Ovary (tissue), 7 donors: ENCODE measurements at regions not wholly inside any gene's neighbourhood (a gene's known extent, or its start where the extent isn't known, plus 50 kb on each side); places are given as distances from the start of the nearest gene placed in this dataset.

Source experiments
- DNase-seq, 5 donors: peaks; one replicate each; pipeline ENCODE4 v3.0.0-alpha.2; 2019 to 2020
- H3K27ac ChIP-seq, 2 donors: fragments of 200-600 bp; one replicate each; pipeline versions ENCODE4 v1.5.1 to v1.8.0; 2019 to 2022
- H3K27me3 ChIP-seq: fragments of 200-600 bp; one replicate; pipeline ENCODE4 v1.8.0; 2022
- H3K36me3 ChIP-seq: fragments of 200-600 bp; sonication (generic); one replicate; pipeline ENCODE4 v1.5.1; 2019
- H3K4me1 ChIP-seq: one replicate; pipeline ENCODE4 v1.8.1; 2013; ENCODE audit warnings: mild to moderate bottlenecking, moderate library complexity; ENCODE audit not compliant: insufficient read depth
- H3K4me3 ChIP-seq: fragments of 200-600 bp; sonication (generic); one replicate; pipeline ENCODE4 v1.5.1; 2017
- H3K9me3 ChIP-seq, 2 donors: fragments of 200-600 bp in 1 of 2; sonication (generic) in 1 of 2; one replicate each; pipeline versions ENCODE4 v1.5.1 to v1.8.1; 2013 to 2019; ENCODE audit warnings: mild to moderate bottlenecking in 1 of 2, moderate library complexity in 1 of 2
- CTCF ChIP-seq, 3 donors: fragments of 450-650 bp in 2 of 3; fragments of 200-600 bp in 1 of 3; IDR thresholded peaks; one replicate each; pipeline versions ENCODE4 v1.5.1 to v1.8.0; 2016 to 2022; ENCODE audit warnings: antibody characterized with exemption in 3 of 3, mild to moderate bottlenecking in 1 of 3
- EP300 ChIP-seq: sonication (generic); formaldehyde crosslinking; IDR thresholded peaks from one replicate; pipeline ENCODE4 v1.6.1; 2017; ENCODE audit warnings: antibody characterized with exemption
- POLR2A ChIP-seq: fragments of 450-650 bp; IDR thresholded peaks from one replicate; pipeline ENCODE4 v1.6.1; 2017; ENCODE audit warnings: antibody characterized with exemption, mild to moderate bottlenecking, moderate library complexity
- WGBS, 3 donors: extraction: QIAGEN DNeasy Blood & Tissue Kit in 1 of 3; methylation state at CpG; one replicate each; pipeline versions ENCODE4 v1.1.5 to v1.1.7; 2013 to 2017; 5-methylcytosine and 5-hydroxymethylcytosine counted together
- intact Hi-C, 4 donors: fragments of 100-400 bp; cut with DNase I; formaldehyde crosslinking; loops; one replicate each; pipeline versions ENCODE4 v1.11.0 to v1.15.1; 2022 to 2023
- donor health status: DM: no; HTN: no; CAD: no; lungs with moderate emphysema.
- donor health status: DM: no; HTN: no; CAD: no.
- donor health status: Bipolar disorder and iron deficiency.
- donor health status: DM: no; HTN: no; CAD: no.
- donor health status: DM: yes; HTN: yes; CAD: no.

DNA sequence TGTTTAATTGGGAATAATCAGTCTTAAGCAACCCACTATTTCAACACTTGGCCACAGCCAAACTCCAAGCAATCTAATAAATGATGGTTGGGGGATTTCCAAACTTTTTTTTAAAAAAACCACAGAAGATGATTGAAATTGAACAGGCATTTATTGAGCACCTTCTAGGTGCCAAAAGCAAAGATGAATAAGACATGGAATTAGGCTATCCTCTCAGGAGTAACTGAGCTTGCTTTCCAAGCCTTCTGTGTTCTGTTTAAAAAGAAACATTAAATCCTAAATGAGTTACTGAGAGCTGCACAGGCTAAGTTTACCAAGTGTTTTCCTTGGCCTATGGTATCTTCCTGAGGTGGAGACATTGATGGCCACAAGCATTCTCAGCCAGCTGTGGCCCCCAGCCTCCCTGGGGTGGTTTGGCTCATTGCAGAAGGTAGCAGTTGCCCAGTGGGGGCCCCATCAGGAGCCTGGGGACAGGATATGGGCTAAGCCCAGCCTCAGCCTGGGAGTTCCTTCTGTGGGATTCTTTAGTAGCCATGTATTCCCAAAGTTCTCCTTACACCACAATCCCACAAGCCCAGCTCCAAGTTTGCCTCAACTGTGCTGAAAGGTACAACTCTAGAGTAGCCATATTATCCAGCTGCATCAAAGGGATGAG, 174.3 kb downstream of the C1D start:
- Histone ChIP-seq H3K36me3 (no peaks in the 10 kb centered on the region), H3K27me3 (no peaks in the 10 kb centered on the region), H3K9me3 (no peaks in the 10 kb centered on the region), H3K4me3 (no peak overlapping the region), H3K4me1 (no peaks in the 10 kb centered on the region), H3K27ac (no peak overlapping the region)
- TF ChIP-seq CTCF (IDR thresholded peaks at IDR 0.05) (no peak), EP300 (no peak), POLR2A (no peak)
- DNase-seq, result no peak
- intact Hi-C loops, result no loop called here

- no peaks in the 10 kb centered on the region for H3K27me3 ChIP-seq
- intact Hi-C loops, result no loop called here
- 89 to 92% (median 89%) methylated on average over 2 of the region's 2 CpGs for WGBS, 3 donors
- H3K27ac ChIP-seq, result no peak overlapping the region
- no peak overlapping the region for H3K4me3 ChIP-seq
- H3K4me1 ChIP-seq, result no peaks in the 10 kb centered on the region
- TF ChIP-seq POLR2A, result no peak
- no peak for TF ChIP-seq CTCF (IDR thresholded peaks at IDR 0.05)
- TF ChIP-seq EP300, result no peak
- no peaks in the 10 kb centered on the region for H3K9me3 ChIP-seq
- DNase-seq, result no peak
- no peaks in the 10 kb centered on the region for H3K36me3 ChIP-seq
Observed at GRCh38 chr2:67889056-67889455, 173.7 kb downstream of the C1D start.

DNA sequence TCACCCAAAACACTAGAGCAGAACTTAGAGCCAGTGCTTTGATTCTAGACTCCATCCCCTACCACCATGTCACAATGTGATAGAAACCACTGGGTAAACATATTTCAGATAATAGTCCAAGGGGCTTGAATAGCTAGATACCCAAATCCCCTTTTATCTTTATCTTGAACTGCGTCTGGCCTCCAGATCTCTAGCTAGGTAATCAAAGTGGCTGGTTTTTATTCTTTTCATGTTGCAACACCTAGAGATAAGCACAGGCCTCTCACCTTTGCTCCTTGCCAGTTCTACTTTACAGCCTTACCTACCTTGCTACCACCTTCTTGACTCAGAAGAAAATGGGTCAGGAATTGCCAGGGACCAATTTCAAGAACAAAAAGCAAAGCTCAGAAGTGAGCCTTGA, 171.2 kb downstream of the C1D start:
- Histone ChIP-seq H3K4me1 (peaks cover 2% of the 10 kb centered on the region), H3K36me3 (no peaks in the 10 kb centered on the region), H3K4me3 (no peak overlapping the region), H3K9me3 (no peaks in the 10 kb centered on the region), H3K27ac (no peak overlapping the region), H3K27me3 (no peaks in the 10 kb centered on the region)
- intact Hi-C loops, result no loop called here
- WGBS, 3 donors, result 72 to 98% (median 85%) methylated on average over 1 of the region's 1 CpG
- no peak for DNase-seq
- TF ChIP-seq CTCF (IDR thresholded peaks at IDR 0.05) (no peak), EP300 (no peak), POLR2A (no peak)

GRCh38 chr2:67892339-67892846, 170.4 kb downstream of the C1D start:
- DNase-seq, result no peak
- Histone ChIP-seq H3K27ac (no peak overlapping the region), H3K9me3 (no peaks in the 10 kb centered on the region), H3K4me3 (no peak overlapping the region), H3K27me3 (no peaks in the 10 kb centered on the region), H3K36me3 (no peaks in the 10 kb centered on the region), H3K4me1 (peaks cover 2% of the 10 kb centered on the region)
- TF ChIP-seq EP300, result no peak
- no peak for TF ChIP-seq CTCF (IDR thresholded peaks at IDR 0.05)
- intact Hi-C loops, result no loop called here
- 58 to 64% (median 58%) methylated on average over 6 of the region's 6 CpGs for WGBS, 3 donors
